Neural cell (in vitro differentiated cells): ENCODE measurements at regions not wholly inside any gene's neighbourhood (a gene's known extent, or its start where the extent isn't known, plus 50 kb on each side); places are given as distances from the start of the nearest gene placed in this dataset.

ENCODE experiments used
- H2AFZ ChIP-seq: fragments of 200-600, 300-800 bp; sonication (generic), shearing (Covaris generic); 2 replicates; pipeline ENCODE4 v1.6.0; 2014; ENCODE audit warnings: low read depth, mild to moderate bottlenecking, antibody characterized with exemption, low read length, moderate library complexity
- H3F3A ChIP-seq: fragments of 200-600 bp; shearing (Covaris generic); 2 replicates; pipeline ENCODE4 v1.6.1; 2016; ENCODE audit warnings: mild to moderate bottlenecking, moderate library complexity, mixed read lengths, antibody characterized with exemption, low read length; ENCODE audit not compliant: insufficient read depth, poor library complexity, severe bottlenecking
- H3K27ac ChIP-seq: fragments of 200-600, 300-800 bp; sonication (generic), shearing (Covaris generic); 2 replicates; pipeline ENCODE4 v1.5.1; 2014; ENCODE audit warnings: mild to moderate bottlenecking, low read length, moderate library complexity
- H3K27me3 ChIP-seq: fragments of 300-800, 200-600 bp; sonication (generic), shearing (Covaris generic); 2 replicates; pipeline ENCODE4 v1.6.0; 2014; ENCODE audit warnings: mild to moderate bottlenecking, low read depth, low read length, moderate library complexity; ENCODE audit not compliant: insufficient read depth
- H3K36me3 ChIP-seq: fragments of 300-800, 200-600 bp; sonication (generic), shearing (Covaris generic); 2 replicates; pipeline ENCODE4 v1.5.1; 2014; ENCODE audit warnings: mild to moderate bottlenecking, antibody characterized with exemption, low read length, moderate library complexity; ENCODE audit not compliant: insufficient read depth
- H3K4me2 ChIP-seq: fragments of 300-800, 200-600 bp; sonication (generic), shearing (Covaris generic); 2 replicates; pipeline ENCODE4 v1.6.0; 2014; ENCODE audit warnings: mild to moderate bottlenecking, low read length
- H3K4me3 ChIP-seq: fragments of 300-800, 200-600 bp; sonication (generic), shearing (Covaris generic); 2 replicates; pipeline ENCODE4 v1.5.1; 2014; ENCODE audit warnings: mild to moderate bottlenecking, low read length, moderate library complexity
- H3K79me2 ChIP-seq: fragments of 200-600 bp; shearing (Covaris generic); replicated peaks from 2 replicates; pipeline ENCODE4 v1.6.0; 2014; ENCODE audit warnings: mild to moderate bottlenecking, low read length, moderate library complexity; ENCODE audit not compliant: insufficient read depth
- H3K9ac ChIP-seq: fragments of 300-800, 200-600 bp; sonication (generic), shearing (Covaris generic); 2 replicates; pipeline ENCODE4 v1.6.1; 2016; ENCODE audit warnings: mild to moderate bottlenecking, low read length, mixed read lengths
- H3K9me2 ChIP-seq: fragments of 200-600 bp; shearing (Covaris generic); 2 replicates; pipeline ENCODE4 v1.6.1; 2016; ENCODE audit warnings: mild to moderate bottlenecking, low read length, mixed read lengths; ENCODE audit not compliant: insufficient read depth
- H3K9me3 ChIP-seq: fragments of 200-600, 300-800 bp; sonication (generic), shearing (Covaris generic); 2 replicates; pipeline ENCODE4 v1.6.1; 2016; ENCODE audit warnings: mild to moderate bottlenecking, mixed run types, low read length, moderate library complexity, mixed read lengths
- H4K20me1 ChIP-seq: fragments of 200-600 bp; shearing (Covaris generic); 2 replicates; pipeline ENCODE4 v1.6.1; 2016; ENCODE audit warnings: mild to moderate bottlenecking, mixed run types; ENCODE audit not compliant: insufficient read depth
- CTCF ChIP-seq: fragments of 450-650 bp; IDR thresholded peaks from 2 replicates; pipeline ENCODE4 v1.5.1; 2014; ENCODE audit warnings: antibody characterized with exemption, mild to moderate bottlenecking, moderate library complexity; ENCODE audit not compliant: poor library complexity, severe bottlenecking
- EP300 ChIP-seq: fragments of 450-650 bp; conservative IDR thresholded peaks from 2 replicates; pipeline ENCODE4 v1.6.1; 2014; ENCODE audit warnings: antibody characterized with exemption, mild to moderate bottlenecking, moderate library complexity; ENCODE audit not compliant: poor library complexity, severe bottlenecking
- EZH2 ChIP-seq: fragments of 200-600, 300-800 bp; shearing (Covaris generic), sonication (generic); IDR thresholded peaks from 2 replicates; pipeline ENCODE4 v1.6.1; 2014; ENCODE audit warnings: antibody characterized with exemption, low read length, borderline replicate concordance, mild to moderate bottlenecking; ENCODE audit not compliant: insufficient read depth, poor library complexity, severe bottlenecking
- MXI1 ChIP-seq: fragments of 450-650 bp; conservative IDR thresholded peaks from 2 replicates; pipeline ENCODE4 v1.6.1; 2014; ENCODE audit warnings: antibody characterized with exemption, mild to moderate bottlenecking; ENCODE audit not compliant: poor library complexity, severe bottlenecking
- POLR2AphosphoS5 ChIP-seq: IDR thresholded peaks from 2 replicates; pipeline ENCODE4 v1.6.1; 2012
- RAD21 ChIP-seq: fragments of 450-650 bp; conservative IDR thresholded peaks from 2 replicates; pipeline ENCODE4 v1.6.1; 2014; ENCODE audit warnings: antibody characterized with exemption, mild to moderate bottlenecking, moderate library complexity
- REST ChIP-seq: IDR thresholded peaks from 2 replicates; pipeline ENCODE4 v1.6.1; 2012; ENCODE audit warnings: borderline replicate concordance
- TAF1 ChIP-seq: IDR thresholded peaks from 2 replicates; pipeline ENCODE4 v1.6.1; 2012; ENCODE audit warnings: low read depth

GRCh38 chr7:46989247-46989646 is 592.7 kb downstream of the TNS3 start:
- H3K9ac ChIP-seq, result no peak overlapping the region
- H3K79me2 ChIP-seq, result no peaks in the 10 kb centered on the region
- no peaks in the 10 kb centered on the region for H3K9me3 ChIP-seq
- no peak overlapping the region for H3K27ac ChIP-seq
- H3K9me2 ChIP-seq, result no peaks in the 10 kb centered on the region
- H3F3A ChIP-seq, result no peaks in the 10 kb centered on the region
- no peak overlapping the region for H3K4me3 ChIP-seq
- TF ChIP-seq EZH2, result no peak
- no peak for TF ChIP-seq EP300
- no peak for TF ChIP-seq TAF1
- no peak for TF ChIP-seq RAD21
- TF ChIP-seq POLR2AphosphoS5, result no peak
- no peak for TF ChIP-seq MXI1
- TF ChIP-seq REST, result no peak
- TF ChIP-seq CTCF, result no peak
- no peaks in the 10 kb centered on the region for H3K36me3 ChIP-seq
- H4K20me1 ChIP-seq, result no peaks in the 10 kb centered on the region
- H2AFZ ChIP-seq, result no peak overlapping the region
- no peaks in the 10 kb centered on the region for H3K27me3 ChIP-seq
- H3K4me2 ChIP-seq, result no peak overlapping the region

DNA sequence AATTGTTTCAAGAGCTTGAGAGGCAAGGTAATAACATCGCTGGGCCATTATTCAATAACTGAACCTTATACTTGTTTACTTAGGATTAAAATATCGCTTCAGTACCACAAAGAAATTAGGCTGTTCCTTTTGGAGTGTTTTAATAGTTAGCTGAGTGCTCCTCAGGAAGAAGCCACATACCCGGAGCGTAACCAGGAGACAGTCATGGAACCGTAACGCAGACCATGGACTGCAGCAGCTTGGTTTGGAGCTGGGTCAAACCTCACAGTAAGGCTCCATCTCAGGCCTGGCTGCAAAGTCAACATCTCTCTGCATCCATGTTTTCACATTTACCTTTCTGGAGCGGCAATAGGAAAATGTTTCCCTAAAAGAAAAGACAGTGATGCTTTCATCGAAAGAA is 599.0 kb downstream of the TNS3 start:
- no peak overlapping the region for H3K4me3 ChIP-seq
- no peak overlapping the region for H3K27ac ChIP-seq
- H3K9me2 ChIP-seq, result no peaks in the 10 kb centered on the region
- no peaks in the 10 kb centered on the region for H3K79me2 ChIP-seq
- no peaks in the 10 kb centered on the region for H4K20me1 ChIP-seq
- no peaks in the 10 kb centered on the region for H3K36me3 ChIP-seq
- no peak overlapping the region for H2AFZ ChIP-seq
- H3K4me2 ChIP-seq, result no peak overlapping the region
- H3K9ac ChIP-seq, result no peak overlapping the region
- no peaks in the 10 kb centered on the region for H3K27me3 ChIP-seq
- TF ChIP-seq TAF1 (no peak), EZH2 (no peak), CTCF (no peak), EP300 (no peak), MXI1 (no peak)
- H3K9me3 ChIP-seq, result no peaks in the 10 kb centered on the region
- no peaks in the 10 kb centered on the region for H3F3A ChIP-seq
